GM12891 (cell line): ENCODE measurements at regions not wholly inside any gene's neighbourhood (a gene's known extent, or its start where the extent isn't known, plus 50 kb on each side); places are given as distances from the start of the nearest gene placed in this dataset.
"Not testable (repeated sequence)": the region's sequence is repeated elsewhere in the genome, so short reads cannot be mapped to it uniquely, and the experiment has no call there.

Experiments
- POLR2A ChIP-seq: IDR thresholded peaks from 2 replicates; pipeline ENCODE4 v1.6.1; 2011; ENCODE audit warnings: low read depth, low read length, control low read depth
- POLR2AphosphoS5 ChIP-seq: IDR thresholded peaks from 2 replicates; pipeline ENCODE4 v1.6.1; 2011; ENCODE audit warnings: low read depth, low read length, control low read depth
- POU2F2 ChIP-seq: IDR thresholded peaks from 2 replicates; pipeline ENCODE4 v1.6.1; 2011; ENCODE audit warnings: low read depth, mild to moderate bottlenecking, control low read depth, low read length, moderate library complexity
- SPI1 ChIP-seq: IDR thresholded peaks from 2 replicates; pipeline ENCODE4 v1.6.1; 2011; ENCODE audit warnings: low read depth, low read length, control low read depth

DNA sequence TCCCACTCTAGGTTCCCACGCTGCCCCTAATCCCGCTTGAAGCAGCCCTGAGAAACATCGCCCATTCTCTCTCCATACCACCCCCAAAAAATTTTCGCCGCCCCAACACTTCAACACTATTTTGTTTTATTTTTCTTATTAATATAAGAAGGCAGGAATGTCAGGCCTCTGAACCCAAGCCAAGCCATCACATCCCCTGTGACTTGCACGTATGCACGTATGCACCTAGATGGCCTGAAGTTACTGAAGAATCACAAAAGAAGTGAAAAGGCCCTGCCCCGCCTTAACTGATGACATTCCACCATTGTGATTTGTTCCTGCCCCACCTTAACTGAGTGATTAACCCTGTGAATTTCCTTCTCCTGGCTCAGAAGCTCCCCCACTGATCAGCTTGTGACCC is 229.1 kb upstream of the DUSP10 start:
- not testable (repeated sequence) for TF ChIP-seq POLR2AphosphoS5, SPI1, POLR2A, POU2F2
